ENCODE measurements at regions not wholly inside any gene's neighbourhood (a gene's known extent, or its start where the extent isn't known, plus 50 kb on each side); places are given as distances from the start of the nearest gene placed in this dataset.

DNA sequence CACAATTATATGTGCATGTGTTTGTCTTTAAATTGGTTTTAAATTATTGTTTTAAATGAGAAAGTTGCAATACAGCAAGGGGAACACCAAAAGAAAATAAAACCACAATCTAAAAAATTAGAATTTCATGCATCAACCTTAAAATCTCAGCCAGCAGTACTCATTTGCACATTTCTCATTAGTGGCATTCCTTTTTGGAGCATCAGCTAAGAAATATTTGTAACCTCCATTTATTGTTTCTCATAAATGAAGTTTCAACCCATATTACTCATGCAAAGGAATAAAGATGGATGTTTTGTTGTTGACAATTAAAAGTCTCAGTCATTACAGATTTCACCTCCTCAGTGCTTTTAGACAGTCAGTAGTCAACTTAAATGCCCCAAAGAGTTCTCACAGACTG, 160.1 kb downstream of the TBX15 start:
- TF ChIP-seq, protein P1, sequence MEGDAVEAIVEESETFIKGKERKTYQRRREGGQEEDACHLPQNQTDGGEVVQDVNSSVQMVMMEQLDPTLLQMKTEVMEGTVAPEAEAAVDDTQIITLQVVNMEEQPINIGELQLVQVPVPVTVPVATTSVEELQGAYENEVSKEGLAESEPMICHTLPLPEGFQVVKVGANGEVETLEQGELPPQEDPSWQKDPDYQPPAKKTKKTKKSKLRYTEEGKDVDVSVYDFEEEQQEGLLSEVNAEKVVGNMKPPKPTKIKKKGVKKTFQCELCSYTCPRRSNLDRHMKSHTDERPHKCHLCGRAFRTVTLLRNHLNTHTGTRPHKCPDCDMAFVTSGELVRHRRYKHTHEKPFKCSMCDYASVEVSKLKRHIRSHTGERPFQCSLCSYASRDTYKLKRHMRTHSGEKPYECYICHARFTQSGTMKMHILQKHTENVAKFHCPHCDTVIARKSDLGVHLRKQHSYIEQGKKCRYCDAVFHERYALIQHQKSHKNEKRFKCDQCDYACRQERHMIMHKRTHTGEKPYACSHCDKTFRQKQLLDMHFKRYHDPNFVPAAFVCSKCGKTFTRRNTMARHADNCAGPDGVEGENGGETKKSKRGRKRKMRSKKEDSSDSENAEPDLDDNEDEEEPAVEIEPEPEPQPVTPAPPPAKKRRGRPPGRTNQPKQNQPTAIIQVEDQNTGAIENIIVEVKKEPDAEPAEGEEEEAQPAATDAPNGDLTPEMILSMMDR (conservative IDR thresholded peaks at IDR 0.05; ENCODE audit: control insufficient read depth, insufficient read depth, low read depth, low read length), result no peak

DNA sequence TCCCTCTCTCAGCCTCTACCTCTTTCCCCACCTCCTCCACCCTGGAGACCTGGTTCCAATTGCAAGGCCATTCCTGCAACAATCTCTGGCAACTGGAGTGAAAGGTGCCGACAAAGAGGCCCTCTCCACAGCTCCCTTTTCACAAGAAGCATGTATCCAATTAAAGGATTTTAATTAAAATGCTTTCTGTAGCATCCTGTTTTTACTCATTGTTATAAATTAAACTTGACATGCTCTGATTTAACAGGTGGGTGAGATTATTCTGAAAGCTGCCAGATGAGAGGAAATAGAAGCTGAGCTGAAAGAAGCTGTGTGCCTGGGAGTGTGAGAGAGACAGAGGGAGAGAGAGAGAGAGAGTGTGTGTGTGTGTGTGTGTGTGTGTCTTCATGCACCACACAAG, 160.5 kb downstream of the TBX15 start:
- TF ChIP-seq, protein P1 (conservative IDR thresholded peaks at IDR 0.05; ENCODE audit: control insufficient read depth, insufficient read depth, low read depth, low read length), result no peak
- no peak for DNase-seq (ENCODE audit: low read depth)
- no peak overlapping the region for H3K4me3 ChIP-seq (ENCODE audit: control insufficient read depth, low read depth, low read length)

More for the DNA sequence above, 160.1 kb downstream of the TBX15 start:
- DNase-seq (ENCODE audit: low read depth), result no peak
- H3K4me3 ChIP-seq (ENCODE audit: control insufficient read depth, low read depth, low read length), result no peak overlapping the region

DNA sequence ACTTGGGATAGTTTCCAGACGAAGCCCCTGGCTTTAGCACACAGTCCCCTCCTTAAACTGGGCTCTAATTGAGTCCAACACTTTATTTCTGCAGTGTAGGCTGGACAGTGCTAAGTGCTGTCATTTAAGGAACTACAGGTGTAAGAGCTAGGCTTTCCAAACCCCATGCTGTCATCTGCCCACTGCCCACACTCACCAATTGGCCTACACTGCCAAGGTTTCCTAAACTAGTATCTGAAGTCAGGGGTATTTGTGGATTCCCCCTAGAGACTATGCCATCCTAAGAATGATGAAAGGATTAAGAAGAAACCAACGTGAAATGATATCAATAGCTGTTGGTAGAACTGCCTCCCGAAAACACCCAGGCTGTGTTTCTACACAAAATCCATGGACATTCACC, 160.9 kb downstream of the TBX15 start:
- no peak for DNase-seq (ENCODE audit: low read depth)
- TF ChIP-seq, protein P1 (conservative IDR thresholded peaks at IDR 0.05; ENCODE audit: control insufficient read depth, insufficient read depth, low read depth, low read length), result no peak
- H3K4me3 ChIP-seq (ENCODE audit: control insufficient read depth, low read depth, low read length), result no peak overlapping the region

DNA sequence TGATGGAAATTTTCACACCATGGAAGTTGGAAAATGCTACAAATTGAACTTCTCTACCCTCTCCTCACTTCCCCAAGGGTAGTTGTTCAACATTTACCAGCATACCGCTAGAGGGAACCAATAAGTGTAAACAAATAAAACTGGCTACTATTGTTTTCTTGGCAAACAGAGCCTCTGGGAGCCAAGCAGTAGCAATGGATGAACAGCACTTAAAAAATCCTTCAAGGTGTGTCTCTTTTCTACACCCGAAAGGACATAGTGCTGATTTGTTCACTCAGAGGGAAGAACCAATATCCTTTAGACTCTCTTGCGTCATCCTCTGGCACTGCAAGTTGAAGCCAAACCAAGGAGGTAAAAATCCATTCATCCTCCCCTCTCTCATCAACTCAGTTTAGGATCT, 161.5 kb downstream of the TBX15 start:
- H3K4me3 ChIP-seq (ENCODE audit: control insufficient read depth, low read depth, low read length), result no peak overlapping the region
- TF ChIP-seq, protein P1 (conservative IDR thresholded peaks at IDR 0.05; ENCODE audit: control insufficient read depth, insufficient read depth, low read depth, low read length), result no peak
- DNase-seq (ENCODE audit: low read depth), result no peak

DNA sequence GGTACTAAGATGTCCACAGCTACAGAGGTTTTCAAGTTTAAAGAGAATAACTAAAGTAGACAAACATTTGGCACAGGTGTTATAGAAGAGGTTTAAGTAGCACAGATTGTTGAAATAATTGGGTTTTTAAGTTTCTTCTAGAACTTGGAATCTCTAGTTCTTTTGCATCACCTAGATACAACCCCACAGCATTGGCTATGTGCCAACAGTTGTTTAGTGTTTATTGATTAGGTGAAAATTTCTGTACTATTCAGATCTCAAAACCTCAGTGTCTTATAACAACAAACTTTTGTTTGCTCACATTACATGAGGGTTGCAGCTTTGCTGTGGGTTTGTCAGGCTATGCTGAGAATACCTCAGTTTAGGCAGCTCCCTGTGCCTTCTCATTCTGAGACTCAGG, 162.5 kb downstream of the TBX15 start:
- no peak for DNase-seq (ENCODE audit: low read depth)
- H3K4me3 ChIP-seq (ENCODE audit: control insufficient read depth, low read depth, low read length), result no peak overlapping the region
- TF ChIP-seq, protein P1 (conservative IDR thresholded peaks at IDR 0.05; ENCODE audit: control insufficient read depth, insufficient read depth, low read depth, low read length), result no peak

DNA sequence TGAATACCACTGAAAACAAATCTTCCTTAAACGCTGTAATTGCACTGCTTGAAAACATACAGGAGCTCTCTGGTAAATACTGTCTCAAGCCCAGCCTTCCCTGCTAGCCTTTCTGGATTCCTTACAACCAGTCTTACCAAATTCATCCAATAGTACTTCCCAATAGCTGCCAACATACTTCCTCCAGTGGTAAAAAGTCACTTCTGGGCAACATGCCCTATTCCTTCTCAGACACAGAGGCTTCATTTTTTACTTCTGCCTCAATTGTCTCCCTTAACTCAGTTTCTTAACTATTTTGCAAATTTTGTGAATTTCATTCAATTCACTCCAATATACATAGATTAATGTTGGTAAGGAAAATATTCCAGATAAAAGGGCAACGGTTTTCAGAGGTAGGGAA, 166.3 kb downstream of the TBX15 start:
- TF ChIP-seq, protein P1 (conservative IDR thresholded peaks at IDR 0.05; ENCODE audit: control insufficient read depth, insufficient read depth, low read depth, low read length), result no peak
- DNase-seq (ENCODE audit: low read depth), result peak; percentile 55

DNA sequence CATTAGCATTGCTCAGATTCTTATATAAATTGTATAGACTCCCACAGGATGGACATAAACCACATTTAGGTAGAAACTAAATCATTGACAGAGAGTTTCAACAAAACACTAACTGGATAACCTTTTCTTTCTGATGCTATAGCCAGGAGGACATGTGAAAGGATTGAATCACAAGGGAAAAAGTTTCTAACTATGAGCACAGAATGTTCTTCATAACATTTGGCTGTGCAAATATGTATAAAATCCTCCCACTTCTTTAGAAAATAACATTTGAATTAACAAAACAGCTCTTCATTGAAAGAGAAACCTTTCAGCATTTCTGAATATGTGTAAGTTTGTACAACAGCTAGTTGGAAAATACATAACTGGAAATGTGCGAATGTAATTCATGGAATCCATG, 167.3 kb downstream of the TBX15 start:
- TF ChIP-seq, protein P1 (conservative IDR thresholded peaks at IDR 0.05; ENCODE audit: control insufficient read depth, insufficient read depth, low read depth, low read length), result no peak
- no peak for DNase-seq (ENCODE audit: low read depth)
- H3K4me3 ChIP-seq (ENCODE audit: control insufficient read depth, low read depth, low read length), result no peak overlapping the region

More for the DNA sequence above, 166.3 kb downstream of the TBX15 start:
- H3K4me3 ChIP-seq (ENCODE audit: control insufficient read depth, low read depth, low read length), result no peak overlapping the region
